DND-41 (cell line): ENCODE measurements at regions not wholly inside any gene's neighbourhood (a gene's known extent, or its start where the extent isn't known, plus 50 kb on each side); places are given as distances from the start of the nearest gene placed in this dataset.

ENCODE experiments used
- ATAC-seq: fragments of 200-7000 bp; cut with Tn5 transposase; 3 replicates; pipeline ENCODE4 v1.9.1; 2021; ENCODE audit warnings: low read depth; ENCODE audit not compliant: insufficient read depth
- DNase-seq: peaks from one replicate; pipeline ENCODE4 v3.0.0-alpha.2; 2020
- H2AFZ ChIP-seq: 2 replicates; pipeline ENCODE4 v1.6.0; 2012; ENCODE audit warnings: low read depth, low read length
- H3K27ac ChIP-seq: 2 replicates; pipeline ENCODE4 v1.5.1; 2012; ENCODE audit warnings: low read length, inconsistent platforms
- H3K27me3 ChIP-seq: fragments of 200-600 bp; sonication (generic); 2 replicates; pipeline ENCODE4 v1.6.0; 2012; ENCODE audit warnings: low read length, mild to moderate bottlenecking, inconsistent platforms; ENCODE audit not compliant: insufficient read depth, poor library complexity
- H3K36me3 ChIP-seq: 2 replicates; pipeline ENCODE4 v1.5.1; 2012; ENCODE audit warnings: low read length, inconsistent platforms; ENCODE audit not compliant: insufficient read depth
- H3K4me1 ChIP-seq: 2 replicates; pipeline ENCODE4 v1.5.1; 2012; ENCODE audit warnings: mild to moderate bottlenecking, low read length; ENCODE audit not compliant: insufficient read depth
- H3K4me2 ChIP-seq: 2 replicates; pipeline ENCODE4 v1.6.0; 2012; ENCODE audit warnings: mild to moderate bottlenecking, moderate library complexity, low read length, inconsistent platforms; ENCODE audit not compliant: insufficient read depth
- H3K4me3 ChIP-seq, 2 experiments: fragments of 200-600 bp in 1 of 2; shearing (Covaris generic) in 1 of 2; 2 replicates each; pipeline ENCODE4 v1.5.1; 2012 to 2016; ENCODE audit warnings: inconsistent platforms in 2 of 2, low read length in 2 of 2, mild to moderate bottlenecking in 2 of 2, low read depth in 1 of 2, moderate library complexity in 1 of 2
- H3K79me2 ChIP-seq: 2 replicates; pipeline ENCODE4 v1.6.0; 2012; ENCODE audit warnings: low read length, inconsistent platforms; ENCODE audit not compliant: insufficient read depth
- H3K9ac ChIP-seq: 2 replicates; pipeline ENCODE4 v1.6.0; 2012; ENCODE audit warnings: low read depth, mild to moderate bottlenecking, inconsistent platforms, low read length, moderate library complexity
- H3K9me3 ChIP-seq: 2 replicates; pipeline ENCODE4 v1.5.1; 2012; ENCODE audit warnings: low read length, moderate library complexity, mild to moderate bottlenecking, inconsistent platforms; ENCODE audit not compliant: insufficient read depth, severe bottlenecking
- H4K20me1 ChIP-seq: 2 replicates; pipeline ENCODE4 v1.6.0; 2012; ENCODE audit warnings: low read length; ENCODE audit not compliant: insufficient read depth
- EZH2 ChIP-seq: IDR thresholded peaks from 3 replicates; pipeline ENCODE4 v1.6.1; 2012; ENCODE audit warnings: borderline replicate concordance, low read depth, mild to moderate bottlenecking, moderate library complexity, low read length, inconsistent platforms; ENCODE audit not compliant: severe bottlenecking
- TF ChIP-seq, protein P1 (sequence below): IDR thresholded peaks from 2 replicates; pipeline ENCODE4 v1.5.1; 2012; ENCODE audit warnings: borderline replicate concordance, low read length, moderate library complexity, mild to moderate bottlenecking; ENCODE audit not compliant: poor library complexity, severe bottlenecking; ENCODE audit errors: extremely low read depth

DNA sequence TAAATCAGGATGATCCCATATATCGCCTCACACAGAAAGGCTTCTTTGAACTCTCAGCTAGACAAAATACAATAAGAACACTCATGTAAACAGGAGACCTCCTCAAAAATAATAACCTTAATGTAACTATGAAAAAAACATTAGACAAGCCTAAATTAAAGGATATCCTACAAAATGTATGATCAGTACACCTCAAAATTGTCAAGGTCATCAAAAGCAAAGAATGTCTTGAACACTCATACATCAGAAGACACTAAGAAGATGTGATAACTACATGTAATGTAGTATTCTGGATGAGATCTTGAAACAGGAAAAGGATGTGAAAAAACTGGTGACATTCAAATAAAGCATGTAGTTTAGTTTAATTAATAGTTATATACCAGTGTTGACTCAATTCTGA, 616.8 kb upstream of the ZEB2 start:
- no peaks in the 10 kb centered on the region for H3K36me3 ChIP-seq
- H3K4me1 ChIP-seq: peaks cover 11% of the 10 kb centered on the region; the same call in 1 of the 2 replicates
- no peak overlapping the region for H3K4me2 ChIP-seq
- DNase-seq (no peak), ATAC-seq (no peak)
- H3K27ac ChIP-seq: no peak overlapping the region
- H2AFZ ChIP-seq: no peak overlapping the region
- H3K4me3 ChIP-seq: no peak overlapping the region
- H3K79me2 ChIP-seq: no peaks in the 10 kb centered on the region
- H3K9me3 ChIP-seq: no peaks in the 10 kb centered on the region
- TF ChIP-seq, protein P1, sequence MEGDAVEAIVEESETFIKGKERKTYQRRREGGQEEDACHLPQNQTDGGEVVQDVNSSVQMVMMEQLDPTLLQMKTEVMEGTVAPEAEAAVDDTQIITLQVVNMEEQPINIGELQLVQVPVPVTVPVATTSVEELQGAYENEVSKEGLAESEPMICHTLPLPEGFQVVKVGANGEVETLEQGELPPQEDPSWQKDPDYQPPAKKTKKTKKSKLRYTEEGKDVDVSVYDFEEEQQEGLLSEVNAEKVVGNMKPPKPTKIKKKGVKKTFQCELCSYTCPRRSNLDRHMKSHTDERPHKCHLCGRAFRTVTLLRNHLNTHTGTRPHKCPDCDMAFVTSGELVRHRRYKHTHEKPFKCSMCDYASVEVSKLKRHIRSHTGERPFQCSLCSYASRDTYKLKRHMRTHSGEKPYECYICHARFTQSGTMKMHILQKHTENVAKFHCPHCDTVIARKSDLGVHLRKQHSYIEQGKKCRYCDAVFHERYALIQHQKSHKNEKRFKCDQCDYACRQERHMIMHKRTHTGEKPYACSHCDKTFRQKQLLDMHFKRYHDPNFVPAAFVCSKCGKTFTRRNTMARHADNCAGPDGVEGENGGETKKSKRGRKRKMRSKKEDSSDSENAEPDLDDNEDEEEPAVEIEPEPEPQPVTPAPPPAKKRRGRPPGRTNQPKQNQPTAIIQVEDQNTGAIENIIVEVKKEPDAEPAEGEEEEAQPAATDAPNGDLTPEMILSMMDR: no peak
- TF ChIP-seq EZH2: no peak
- no peak overlapping the region for H3K9ac ChIP-seq
- H4K20me1 ChIP-seq: no peaks in the 10 kb centered on the region
- H3K27me3 ChIP-seq: no peaks in the 10 kb centered on the region

DNA sequence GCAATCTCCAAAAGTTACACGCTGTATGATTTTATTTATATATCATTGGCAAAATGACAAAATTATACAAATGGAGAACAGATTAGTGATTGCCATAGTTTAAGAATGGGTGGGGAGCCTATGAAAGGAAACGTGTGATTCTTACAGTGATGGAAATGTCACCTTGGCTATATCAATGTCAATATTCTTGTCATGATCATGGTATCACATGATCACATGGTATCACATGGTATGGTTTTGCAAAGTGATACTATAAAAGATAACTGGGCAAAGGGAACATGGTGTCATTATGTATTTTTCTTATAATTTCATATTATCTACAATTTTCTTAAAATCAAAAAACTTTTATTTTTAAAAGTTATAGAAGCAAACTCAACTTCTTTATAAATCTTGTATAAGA, 606.2 kb upstream of the ZEB2 start:
- Histone ChIP-seq H3K36me3 (no peaks in the 10 kb centered on the region), H3K9me3 (no peaks in the 10 kb centered on the region), H2AFZ (no peak overlapping the region), H3K4me3 (no peak overlapping the region), H4K20me1 (no peaks in the 10 kb centered on the region), H3K4me2 (no peak overlapping the region), H3K27ac (no peak overlapping the region), H3K9ac (no peak overlapping the region), H3K27me3 (no peaks in the 10 kb centered on the region), H3K4me1 (no peaks in the 10 kb centered on the region), H3K79me2 (no peaks in the 10 kb centered on the region)
- DNase-seq: no peak
- TF ChIP-seq, protein P1: no peak
- no peak for TF ChIP-seq EZH2
- ATAC-seq: no peak

DNA sequence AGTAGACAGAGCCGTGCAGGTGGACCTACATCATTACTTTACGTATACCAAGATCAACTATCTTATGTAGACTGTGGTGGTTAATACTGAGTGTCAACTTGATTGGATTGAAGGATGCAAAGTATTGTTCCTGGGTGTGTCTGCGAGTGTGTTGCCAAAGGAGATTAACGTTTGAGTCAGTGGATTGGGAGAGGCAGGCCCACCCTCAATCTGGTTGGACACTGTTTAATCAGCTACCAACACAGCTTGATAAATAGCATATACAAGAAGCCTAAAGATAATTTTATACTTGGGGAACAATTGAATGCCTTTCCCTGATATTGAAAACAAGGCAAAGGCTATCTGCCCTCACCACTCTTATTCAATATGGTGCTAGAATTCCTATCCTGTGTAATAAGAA, 604.2 kb upstream of the ZEB2 start:
- no peak overlapping the region for H3K4me3 ChIP-seq
- H3K4me2 ChIP-seq: no peak overlapping the region
- H3K36me3 ChIP-seq: no peaks in the 10 kb centered on the region
- H3K9me3 ChIP-seq: no peaks in the 10 kb centered on the region
- no peaks in the 10 kb centered on the region for H3K4me1 ChIP-seq
- no peaks in the 10 kb centered on the region for H4K20me1 ChIP-seq
- H3K27ac ChIP-seq: no peak overlapping the region
- no peaks in the 10 kb centered on the region for H3K79me2 ChIP-seq
- TF ChIP-seq EZH2: no peak
- TF ChIP-seq, protein P1: no peak
- H3K9ac ChIP-seq: no peak overlapping the region
- no peaks in the 10 kb centered on the region for H3K27me3 ChIP-seq
- ATAC-seq (no peak), DNase-seq (no peak)
- no peak overlapping the region for H2AFZ ChIP-seq

DNA sequence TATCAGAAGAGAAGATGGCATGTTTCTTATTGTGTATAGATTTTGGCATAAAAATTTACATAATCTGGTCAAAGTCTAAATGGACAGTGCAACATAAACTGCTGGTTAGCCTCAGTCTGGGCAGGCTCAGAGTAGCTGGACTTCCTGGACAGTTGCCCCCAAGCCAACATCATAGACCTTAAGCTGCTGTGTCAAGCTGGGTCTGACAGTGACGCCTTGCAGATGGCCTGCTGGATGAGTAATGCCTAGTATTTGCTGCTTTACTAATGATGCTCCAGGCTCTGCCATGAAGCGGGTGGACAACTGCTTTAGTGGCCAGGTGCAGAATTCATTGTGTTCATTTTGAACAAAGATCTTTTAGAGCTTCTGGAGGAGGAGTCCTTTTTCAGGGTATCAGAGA, 603.7 kb upstream of the ZEB2 start:
- ATAC-seq: no peak
- no peak overlapping the region for H2AFZ ChIP-seq

More for the DNA sequence above, 603.7 kb upstream of the ZEB2 start:
- Histone ChIP-seq H3K4me3 (no peak overlapping the region), H3K9me3 (no peaks in the 10 kb centered on the region), H3K4me1 (no peaks in the 10 kb centered on the region), H4K20me1 (no peaks in the 10 kb centered on the region), H3K36me3 (no peaks in the 10 kb centered on the region), H3K79me2 (no peaks in the 10 kb centered on the region), H3K4me2 (no peak overlapping the region), H3K27ac (no peak overlapping the region), H3K27me3 (no peaks in the 10 kb centered on the region), H3K9ac (no peak overlapping the region)
- no peak for DNase-seq
- TF ChIP-seq, protein P1: no peak
- TF ChIP-seq EZH2: no peak
